ENCODE measurements at regions not wholly inside any gene's neighbourhood (a gene's known extent, or its start where the extent isn't known, plus 50 kb on each side); places are given as distances from the start of the nearest gene placed in this dataset.
"Not testable (repeated sequence)": the region's sequence is repeated elsewhere in the genome, so short reads cannot be mapped to it uniquely, and the experiment has no call there.

- no peaks in the 10 kb centered on the region for H3K9me3 Mint-ChIP-seq
- no peaks in the 10 kb centered on the region for H3K36me3 Mint-ChIP-seq (ENCODE audit: low read depth)
- H3K27me3 Mint-ChIP-seq: peaks cover 3% of the 10 kb centered on the region
- H3K4me3 Mint-ChIP-seq: no peak overlapping the region
- no peaks in the 10 kb centered on the region for H3K4me1 Mint-ChIP-seq
- H3K27ac Mint-ChIP-seq: no peak overlapping the region
- no peak for ATAC-seq (replicated peaks)
These were observed 119.7 kb downstream of the ACTBL2 start for GRCh38 chr5:57362951-57363350.

GRCh38 chr5:57360871-57361270 is 121.7 kb downstream of the ACTBL2 start:
- no peaks in the 10 kb centered on the region for H3K9me3 Mint-ChIP-seq
- H3K36me3 Mint-ChIP-seq (ENCODE audit: low read depth): no peaks in the 10 kb centered on the region
- H3K4me3 Mint-ChIP-seq: no peak overlapping the region
- H3K27me3 Mint-ChIP-seq: peaks cover 3% of the 10 kb centered on the region
- no peak for ATAC-seq (replicated peaks)
- H3K27ac Mint-ChIP-seq: no peak overlapping the region
- H3K4me1 Mint-ChIP-seq: no peaks in the 10 kb centered on the region

GRCh38 chr5:57358796-57359592 is 123.6 kb downstream of the ACTBL2 start:
- Mint-ChIP-seq H3K36me3 (ENCODE audit: low read depth) (no peaks in the 10 kb centered on the region), H3K4me3 (no peak overlapping the region), H3K27me3 (no peaks in the 10 kb centered on the region), H3K27ac (no peak overlapping the region), H3K9me3 (no peaks in the 10 kb centered on the region), H3K4me1 (no peaks in the 10 kb centered on the region)
- no peak for ATAC-seq (replicated peaks)

GRCh38 chr5:57356850-57357249 is 125.8 kb downstream of the ACTBL2 start:
- H3K4me3 Mint-ChIP-seq; H3K36me3 Mint-ChIP-seq (ENCODE audit: low read depth); H3K27ac Mint-ChIP-seq; H3K27me3 Mint-ChIP-seq; H3K4me1 Mint-ChIP-seq; H3K9me3 Mint-ChIP-seq; ATAC-seq (replicated peaks): not testable (repeated sequence)

- Mint-ChIP-seq H3K36me3 (ENCODE audit: low read depth) (no peaks in the 10 kb centered on the region), H3K4me1 (no peaks in the 10 kb centered on the region), H3K9me3 (peaks cover 4% of the 10 kb centered on the region), H3K4me3 (no peak overlapping the region), H3K27ac (no peak overlapping the region), H3K27me3 (peaks cover 11% of the 10 kb centered on the region)
- ATAC-seq (replicated peaks): no peak
These were observed 133.4 kb downstream of the ACTBL2 start for GRCh38 chr5:57349214-57349613.

- Mint-ChIP-seq H3K4me3 (no peak overlapping the region), H3K27me3 (peaks cover 11% of the 10 kb centered on the region), H3K9me3 (peaks cover 4% of the 10 kb centered on the region), H3K4me1 (no peaks in the 10 kb centered on the region), H3K36me3 (ENCODE audit: low read depth) (no peaks in the 10 kb centered on the region), H3K27ac (no peak overlapping the region)
- no peak for ATAC-seq (replicated peaks)
These were observed 134.1 kb downstream of the ACTBL2 start for GRCh38 chr5:57348376-57349140.

GRCh38 chr5:57346328-57346727 is 136.3 kb downstream of the ACTBL2 start:
- peaks cover 11% of the 10 kb centered on the region for H3K27me3 Mint-ChIP-seq
- no peak for ATAC-seq (replicated peaks)
- no peak overlapping the region for H3K27ac Mint-ChIP-seq
- peaks cover 4% of the 10 kb centered on the region for H3K9me3 Mint-ChIP-seq
- H3K4me1 Mint-ChIP-seq: no peaks in the 10 kb centered on the region
- no peak overlapping the region for H3K4me3 Mint-ChIP-seq
- no peaks in the 10 kb centered on the region for H3K36me3 Mint-ChIP-seq (ENCODE audit: low read depth)

GRCh38 chr5:57341380-57341979 is 141.1 kb downstream of the ACTBL2 start:
- H3K27ac Mint-ChIP-seq: no peak overlapping the region
- H3K4me1 Mint-ChIP-seq: no peaks in the 10 kb centered on the region
- no peaks in the 10 kb centered on the region for H3K36me3 Mint-ChIP-seq (ENCODE audit: low read depth)
- H3K9me3 Mint-ChIP-seq: peaks cover 4% of the 10 kb centered on the region
- no peaks in the 10 kb centered on the region for H3K27me3 Mint-ChIP-seq
- H3K4me3 Mint-ChIP-seq: no peak overlapping the region
- no peak for ATAC-seq (replicated peaks)

GRCh38 chr5:57340681-57341080 is 141.9 kb downstream of the ACTBL2 start:
- Mint-ChIP-seq H3K27me3 (no peaks in the 10 kb centered on the region), H3K27ac (no peak overlapping the region), H3K4me1 (no peaks in the 10 kb centered on the region), H3K36me3 (ENCODE audit: low read depth) (no peaks in the 10 kb centered on the region), H3K9me3 (no peaks in the 10 kb centered on the region), H3K4me3 (no peak overlapping the region)
- no peak for ATAC-seq (replicated peaks)

GRCh38 chr5:57339521-57339920 is 143.1 kb downstream of the ACTBL2 start:
- H3K27ac Mint-ChIP-seq: no peak overlapping the region
- H3K36me3 Mint-ChIP-seq (ENCODE audit: low read depth): no peaks in the 10 kb centered on the region
- H3K4me1 Mint-ChIP-seq: no peaks in the 10 kb centered on the region

GRCh38 chr5:57338868-57339340 is 143.7 kb downstream of the ACTBL2 start:
- no peaks in the 10 kb centered on the region for H3K4me1 Mint-ChIP-seq
- H3K36me3 Mint-ChIP-seq (ENCODE audit: low read depth): no peaks in the 10 kb centered on the region
- no peaks in the 10 kb centered on the region for H3K27me3 Mint-ChIP-seq
- no peak for ATAC-seq (replicated peaks)
- no peaks in the 10 kb centered on the region for H3K9me3 Mint-ChIP-seq
- H3K4me3 Mint-ChIP-seq: no peak overlapping the region
- no peak overlapping the region for H3K27ac Mint-ChIP-seq

More at GRCh38 chr5:57339521-57339920, 143.1 kb downstream of the ACTBL2 start:
- H3K4me3 Mint-ChIP-seq: no peak overlapping the region
- no peaks in the 10 kb centered on the region for H3K9me3 Mint-ChIP-seq
- H3K27me3 Mint-ChIP-seq: no peaks in the 10 kb centered on the region
- no peak for ATAC-seq (replicated peaks)

- Mint-ChIP-seq H3K4me3 (no peak overlapping the region), H3K27me3 (no peaks in the 10 kb centered on the region)
- peak; percentile 63 for ATAC-seq (replicated peaks)
These were observed 144.3 kb downstream of the ACTBL2 start for GRCh38 chr5:57338068-57338867.

GRCh38 chr5:57335092-57335660 is 147.4 kb downstream of the ACTBL2 start:
- ATAC-seq (replicated peaks): no peak
- no peak overlapping the region for H3K27ac Mint-ChIP-seq
- H3K4me3 Mint-ChIP-seq: no peak overlapping the region
- H3K36me3 Mint-ChIP-seq (ENCODE audit: low read depth): no peaks in the 10 kb centered on the region
- H3K4me1 Mint-ChIP-seq: no peaks in the 10 kb centered on the region
- H3K9me3 Mint-ChIP-seq: no peaks in the 10 kb centered on the region
- H3K27me3 Mint-ChIP-seq: peaks cover 9% of the 10 kb centered on the region

More at GRCh38 chr5:57338068-57338867, 144.3 kb downstream of the ACTBL2 start:
- Mint-ChIP-seq H3K27ac (no peak overlapping the region), H3K36me3 (ENCODE audit: low read depth) (no peaks in the 10 kb centered on the region), H3K4me1 (no peaks in the 10 kb centered on the region), H3K9me3 (no peaks in the 10 kb centered on the region)

- H3K4me1 Mint-ChIP-seq: no peaks in the 10 kb centered on the region
- ATAC-seq (replicated peaks): no peak
- no peaks in the 10 kb centered on the region for H3K9me3 Mint-ChIP-seq
- no peaks in the 10 kb centered on the region for H3K36me3 Mint-ChIP-seq (ENCODE audit: low read depth)
- H3K27ac Mint-ChIP-seq: no peak overlapping the region
- no peak overlapping the region for H3K4me3 Mint-ChIP-seq
- H3K27me3 Mint-ChIP-seq: peaks cover 9% of the 10 kb centered on the region
These were observed 148.1 kb downstream of the ACTBL2 start for GRCh38 chr5:57334475-57334874.

Data from activated T-helper 17 cell treated with anti-CD3 and anti-CD28 coated beads, Interleukin-2, amount 50 U/mL, for 72 hours (primary cell).